ENCODE measurements at regions not wholly inside any gene's neighbourhood (a gene's known extent, or its start where the extent isn't known, plus 50 kb on each side); places are given as distances from the start of the nearest gene placed in this dataset.
"Not testable (repeated sequence)": the region's sequence is repeated elsewhere in the genome, so short reads cannot be mapped to it uniquely, and the experiment has no call there.

- CTCF ChIA-PET, result interaction anchor here (1.1 kb wide), 1 partner anchor 235 kb away, joined by 3 read pairs; no protein-coding TSS in a partner anchor
- no peak for DNase-seq
- no peaks in the 10 kb centered on the region for H3K9me3 Mint-ChIP-seq (ENCODE audit: low read depth)
- H3K36me3 Mint-ChIP-seq, result peaks cover 3% of the 10 kb centered on the region
- peaks cover 3% of the 10 kb centered on the region for H3K27me3 Mint-ChIP-seq
- H3K4me3 Mint-ChIP-seq, result no peak overlapping the region
- no peak overlapping the region for H3K27ac Mint-ChIP-seq
- no peak for ATAC-seq
- H3K4me1 Mint-ChIP-seq, result no peaks in the 10 kb centered on the region
Observed at GRCh38 chr1:197850918-197851317, 51.5 kb upstream of the C1orf53 start.

- DNase-seq, result no peak
- Mint-ChIP-seq H3K4me3 (no peak overlapping the region), H3K27ac (no peak overlapping the region), H3K9me3 (ENCODE audit: low read depth) (no peaks in the 10 kb centered on the region), H3K27me3 (peaks cover 3% of the 10 kb centered on the region), H3K36me3 (no peaks in the 10 kb centered on the region), H3K4me1 (no peaks in the 10 kb centered on the region)
- CTCF ChIA-PET, result interaction anchor here (1.0 kb wide), 1 partner anchor 312 kb away, joined by 3 read pairs; no protein-coding TSS in a partner anchor
- ATAC-seq, result no peak
Observed at GRCh38 chr1:197850042-197850441, 52.4 kb upstream of the C1orf53 start.

GRCh38 chr1:197848350-197848749 lies 54.1 kb upstream of the C1orf53 start:
- H3K4me1 Mint-ChIP-seq, result no peaks in the 10 kb centered on the region
- H3K4me3 Mint-ChIP-seq, result no peak overlapping the region
- H3K9me3 Mint-ChIP-seq (ENCODE audit: low read depth), result no peaks in the 10 kb centered on the region
- peaks cover 3% of the 10 kb centered on the region for H3K27me3 Mint-ChIP-seq
- DNase-seq, result no peak
- CTCF ChIA-PET, result no interaction called here
- no peak for ATAC-seq
- H3K27ac Mint-ChIP-seq, result no peak overlapping the region
- H3K36me3 Mint-ChIP-seq, result no peaks in the 10 kb centered on the region

- H3K36me3 Mint-ChIP-seq, result no peaks in the 10 kb centered on the region
- no peaks in the 10 kb centered on the region for H3K4me1 Mint-ChIP-seq
- no peak for ATAC-seq
- no peaks in the 10 kb centered on the region for H3K9me3 Mint-ChIP-seq (ENCODE audit: low read depth)
- H3K27me3 Mint-ChIP-seq, result peaks cover 6% of the 10 kb centered on the region
- no peak overlapping the region for H3K27ac Mint-ChIP-seq
- H3K4me3 Mint-ChIP-seq, result no peak overlapping the region
- CTCF ChIA-PET, result no interaction called here
- no peak for DNase-seq
Observed at GRCh38 chr1:197845886-197846285, 56.5 kb upstream of the C1orf53 start.

GRCh38 chr1:197844651-197845050 lies 57.8 kb upstream of the C1orf53 start:
- Mint-ChIP-seq H3K9me3 (ENCODE audit: low read depth) (no peaks in the 10 kb centered on the region), H3K36me3 (no peaks in the 10 kb centered on the region), H3K27me3 (peaks cover 2% of the 10 kb centered on the region), H3K27ac (no peak overlapping the region), H3K4me1 (no peaks in the 10 kb centered on the region), H3K4me3 (no peak overlapping the region)
- no peak for DNase-seq
- CTCF ChIA-PET, result no interaction called here
- ATAC-seq, result no peak

DNA sequence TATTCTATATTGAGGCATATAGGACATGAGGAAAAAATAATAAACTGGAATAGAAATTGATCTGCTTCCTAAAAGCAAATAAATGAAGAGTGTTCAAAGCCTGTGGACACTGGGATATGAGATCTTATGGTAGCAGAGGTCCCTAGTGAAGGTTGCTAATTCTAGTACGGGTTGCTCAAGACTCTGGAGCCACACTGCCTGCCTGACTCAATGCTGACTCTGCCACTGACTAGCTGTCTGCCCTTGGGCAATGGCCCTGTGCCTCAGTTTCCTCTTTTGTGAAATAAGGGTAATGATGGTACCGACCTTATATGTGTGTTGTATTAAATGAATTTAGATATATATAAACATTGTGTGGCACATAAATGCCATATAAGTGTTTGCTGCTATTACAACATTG lies 59.0 kb upstream of the C1orf53 start:
- H3K27ac Mint-ChIP-seq, result no peak overlapping the region
- no peak for ATAC-seq
- peaks cover 2% of the 10 kb centered on the region for H3K27me3 Mint-ChIP-seq
- no peaks in the 10 kb centered on the region for H3K36me3 Mint-ChIP-seq
- H3K9me3 Mint-ChIP-seq (ENCODE audit: low read depth), result no peaks in the 10 kb centered on the region
- H3K4me1 Mint-ChIP-seq, result peaks cover 3% of the 10 kb centered on the region
- H3K4me3 Mint-ChIP-seq, result no peak overlapping the region
- CTCF ChIA-PET, result no interaction called here
- no peak for DNase-seq

DNA sequence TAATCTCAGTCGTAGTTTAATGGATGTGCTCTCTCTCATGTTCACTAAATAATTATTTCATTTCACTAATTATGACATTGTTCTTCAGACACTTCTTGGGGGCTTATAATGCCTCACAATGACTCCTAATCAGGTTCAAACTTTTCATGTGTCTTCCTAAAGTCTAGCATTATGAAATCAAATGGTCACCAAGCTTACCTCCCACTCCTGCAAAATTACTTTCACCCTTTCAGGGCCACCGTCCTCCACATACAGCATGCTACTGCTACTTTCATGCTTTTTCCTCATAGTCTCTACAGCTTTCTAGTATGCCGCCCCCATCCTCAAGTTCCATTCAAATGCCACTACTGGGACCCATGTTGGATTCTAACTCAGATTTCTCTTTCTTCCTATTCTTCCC lies 59.8 kb upstream of the C1orf53 start:
- H3K27ac Mint-ChIP-seq, result no peak overlapping the region
- DNase-seq (no peak), ATAC-seq (no peak)
- no peaks in the 10 kb centered on the region for H3K36me3 Mint-ChIP-seq
- H3K4me3 Mint-ChIP-seq, result no peak overlapping the region
- H3K27me3 Mint-ChIP-seq, result peaks cover 2% of the 10 kb centered on the region
- H3K9me3 Mint-ChIP-seq (ENCODE audit: low read depth), result no peaks in the 10 kb centered on the region
- H3K4me1 Mint-ChIP-seq, result peaks cover 3% of the 10 kb centered on the region
- CTCF ChIA-PET, result no interaction called here

DNA sequence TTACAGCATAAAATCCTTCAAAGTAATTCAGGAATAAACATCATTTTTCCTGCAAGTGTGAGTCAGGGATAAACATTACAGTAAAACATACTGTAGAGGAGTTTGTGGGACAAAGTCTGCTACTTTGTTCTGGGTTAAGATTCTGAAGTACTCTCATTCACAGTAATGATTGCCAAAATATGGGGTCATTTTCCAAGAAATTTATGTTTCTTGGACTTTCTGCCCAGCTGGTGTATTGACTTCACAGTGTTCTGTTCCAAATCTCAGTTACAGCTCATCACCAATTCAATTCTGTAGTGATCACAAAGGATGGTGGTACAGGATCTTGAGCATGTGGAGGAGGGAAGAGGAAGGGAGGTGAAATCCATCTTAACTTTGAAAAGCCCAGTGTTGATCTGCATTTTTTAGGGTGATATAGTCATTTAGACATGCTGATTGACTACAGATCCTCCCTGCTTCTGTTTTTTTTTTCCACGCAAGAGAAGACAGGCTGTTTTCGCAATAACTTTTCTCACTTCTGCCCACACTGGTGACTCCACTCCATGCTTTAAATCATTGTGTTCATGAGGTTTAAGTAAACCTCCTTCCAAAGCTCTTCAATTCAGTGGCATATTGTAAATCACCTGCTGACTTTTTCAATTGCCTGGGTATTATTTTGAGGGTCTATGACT lies 60.4 kb upstream of the C1orf53 start:
- peaks cover 3% of the 10 kb centered on the region for H3K4me1 Mint-ChIP-seq
- peaks cover 2% of the 10 kb centered on the region for H3K27me3 Mint-ChIP-seq
- H3K36me3 Mint-ChIP-seq, result no peaks in the 10 kb centered on the region
- no peaks in the 10 kb centered on the region for H3K9me3 Mint-ChIP-seq (ENCODE audit: low read depth)
- CTCF ChIA-PET, result no interaction called here
- ATAC-seq (no peak), DNase-seq (no peak)
- no peak overlapping the region for H3K27ac Mint-ChIP-seq
- no peak overlapping the region for H3K4me3 Mint-ChIP-seq

- no peak for ATAC-seq
- DNase-seq, result no peak
- H3K4me3 Mint-ChIP-seq, result no peak overlapping the region
- H3K9me3 Mint-ChIP-seq (ENCODE audit: low read depth), result no peaks in the 10 kb centered on the region
- peaks cover 2% of the 10 kb centered on the region for H3K27me3 Mint-ChIP-seq
- H3K4me1 Mint-ChIP-seq, result peaks cover 3% of the 10 kb centered on the region
- no peak overlapping the region for H3K27ac Mint-ChIP-seq
- no peaks in the 10 kb centered on the region for H3K36me3 Mint-ChIP-seq
- CTCF ChIA-PET, result no interaction called here
Observed at GRCh38 chr1:197841158-197841557, 61.3 kb upstream of the C1orf53 start.

- not testable (repeated sequence) for ATAC-seq; DNase-seq; H3K4me3 Mint-ChIP-seq; H3K9me3 Mint-ChIP-seq (ENCODE audit: low read depth); H3K27ac Mint-ChIP-seq; H3K36me3 Mint-ChIP-seq; H3K27me3 Mint-ChIP-seq; H3K4me1 Mint-ChIP-seq
- CTCF ChIA-PET, result interaction anchor here (0.8 to 1.0 kb wide), 2 partner anchors 15 to 29 kb away, joined by 3 read pairs; no protein-coding TSS in a partner anchor
Observed at GRCh38 chr1:197839786-197840185, 62.6 kb upstream of the C1orf53 start.

DNA sequence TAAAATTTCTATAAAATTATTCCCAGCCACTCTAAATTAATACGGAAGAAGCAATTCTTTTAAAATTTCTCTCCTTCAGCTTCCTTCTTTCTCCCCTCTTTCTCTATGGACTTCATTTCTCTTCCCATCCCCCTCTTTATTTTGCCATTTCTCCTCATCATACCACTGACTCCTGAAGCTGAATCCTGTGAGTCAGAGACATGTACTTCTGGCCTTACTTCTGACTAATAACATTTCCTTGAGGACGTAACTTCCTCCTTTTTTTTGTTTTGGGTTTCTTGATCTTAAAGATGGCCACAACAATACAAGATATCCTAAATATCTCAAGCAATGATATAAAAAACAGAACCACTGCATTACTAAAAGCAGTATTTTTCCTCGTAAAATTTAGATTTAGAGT lies 63.6 kb upstream of the DENND1B start:
- no peak for DNase-seq
- H3K36me3 Mint-ChIP-seq, result no peaks in the 10 kb centered on the region
- no peak overlapping the region for H3K27ac Mint-ChIP-seq
- H3K4me1 Mint-ChIP-seq, result peaks cover 3% of the 10 kb centered on the region
- no peak overlapping the region for H3K4me3 Mint-ChIP-seq
- H3K27me3 Mint-ChIP-seq, result peaks cover 2% of the 10 kb centered on the region
- no peak for ATAC-seq
- CTCF ChIA-PET, result interaction anchor here (0.8 kb wide), 1 partner anchor 16 kb away, joined by 3 read pairs; no protein-coding TSS in a partner anchor
- no peaks in the 10 kb centered on the region for H3K9me3 Mint-ChIP-seq (ENCODE audit: low read depth)

DNA sequence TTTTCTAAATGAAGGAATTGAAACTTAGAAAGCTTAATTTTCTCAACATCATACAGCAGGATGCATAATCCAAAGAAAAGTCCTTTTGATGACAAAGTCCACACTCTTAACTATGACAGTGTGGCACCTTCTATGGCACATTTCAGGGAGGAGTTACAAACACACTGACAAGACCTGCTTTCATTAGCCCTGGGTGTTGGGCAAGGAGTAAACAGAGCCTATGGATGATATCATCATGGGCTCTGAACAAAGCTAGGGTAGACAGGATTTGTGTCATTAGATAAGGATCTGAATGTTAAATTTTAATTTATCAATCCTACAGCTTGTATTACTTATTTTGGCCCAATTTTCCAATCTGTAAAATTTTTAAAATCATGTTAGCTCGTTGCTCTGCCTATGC lies 62.6 kb upstream of the DENND1B start:
- CTCF ChIA-PET, result no interaction called here
- DNase-seq (no peak), ATAC-seq (no peak)
- H3K9me3 Mint-ChIP-seq (ENCODE audit: low read depth), result no peaks in the 10 kb centered on the region
- peaks cover 3% of the 10 kb centered on the region for H3K4me1 Mint-ChIP-seq
- no peak overlapping the region for H3K4me3 Mint-ChIP-seq
- H3K27me3 Mint-ChIP-seq, result peaks cover 2% of the 10 kb centered on the region
- no peak overlapping the region for H3K27ac Mint-ChIP-seq
- H3K36me3 Mint-ChIP-seq, result no peaks in the 10 kb centered on the region

DNA sequence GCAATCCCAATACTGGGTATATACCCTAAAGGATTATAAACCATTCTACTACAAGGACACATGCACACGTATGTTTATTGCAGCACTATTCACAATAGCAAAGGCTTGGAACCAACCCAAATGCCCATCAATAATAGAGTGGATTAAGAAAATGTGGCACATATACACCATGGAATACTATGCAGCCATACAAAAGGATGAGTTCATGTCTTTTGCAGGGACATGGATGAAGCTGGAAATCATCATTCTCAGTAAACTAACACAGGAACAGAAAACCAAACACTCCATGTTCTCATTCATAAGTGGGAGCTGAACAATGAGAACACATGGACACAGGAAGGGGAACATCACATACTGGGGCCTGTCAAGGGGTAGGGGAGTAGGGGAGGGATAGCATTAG lies 61.1 kb upstream of the DENND1B start:
- DNase-seq; CTCF ChIA-PET; H3K9me3 Mint-ChIP-seq (ENCODE audit: low read depth): not testable (repeated sequence)

GRCh38 chr1:197829011-197829410 lies 53.7 kb upstream of the DENND1B start:
- H3K9me3 Mint-ChIP-seq (ENCODE audit: low read depth); DNase-seq; H3K4me1 Mint-ChIP-seq; H3K4me3 Mint-ChIP-seq; CTCF ChIA-PET; H3K27ac Mint-ChIP-seq; ATAC-seq; H3K36me3 Mint-ChIP-seq; H3K27me3 Mint-ChIP-seq: not testable (repeated sequence)

More for the DNA sequence above, 61.1 kb upstream of the DENND1B start:
- H3K27me3 Mint-ChIP-seq, H3K36me3 Mint-ChIP-seq, H3K4me1 Mint-ChIP-seq, ATAC-seq, H3K4me3 Mint-ChIP-seq, H3K27ac Mint-ChIP-seq: not testable (repeated sequence)

- DNase-seq, result no peak
- H3K27me3 Mint-ChIP-seq, result no peaks in the 10 kb centered on the region
- no peak overlapping the region for H3K27ac Mint-ChIP-seq
- no peaks in the 10 kb centered on the region for H3K36me3 Mint-ChIP-seq
- no peaks in the 10 kb centered on the region for H3K4me1 Mint-ChIP-seq
- H3K9me3 Mint-ChIP-seq (ENCODE audit: low read depth), result peaks cover 2% of the 10 kb centered on the region
- no peak for ATAC-seq
- no peak overlapping the region for H3K4me3 Mint-ChIP-seq
- CTCF ChIA-PET, result no interaction called here
Observed at GRCh38 chr1:197825541-197825940, 50.3 kb upstream of the DENND1B start.
